ENCODE measurements at regions not wholly inside any gene's neighbourhood (a gene's known extent, or its start where the extent isn't known, plus 50 kb on each side); places are given as distances from the start of the nearest gene placed in this dataset.

GRCh38 chr2:120883607-120884440 lies 148.2 kb downstream of the GLI2 start:
- TF ChIP-seq POLR2AphosphoS5 (IDR thresholded peaks at IDR 0.05) (no peak), CTCF (IDR thresholded peaks at IDR 0.05) (no peak)

All from upper lobe of left lung (tissue), 4 donors.